Parathyroid adenoma (tissue), 2 donors: ENCODE measurements at regions not wholly inside any gene's neighbourhood (a gene's known extent, or its start where the extent isn't known, plus 50 kb on each side); places are given as distances from the start of the nearest gene placed in this dataset.

Experiments
- H2AFZ ChIP-seq: fragments of 300-600 bp; sonication (generic); one replicate; pipeline ENCODE4 v1.7.0; 2017; ENCODE audit warnings: antibody characterized with exemption, mild to moderate bottlenecking
- H3K27ac ChIP-seq: fragments of 300-600 bp; sonication (generic); one replicate; pipeline ENCODE4 v1.7.0; 2017
- H3K27me3 ChIP-seq: fragments of 300-600 bp; sonication (generic); one replicate; pipeline ENCODE4 v1.7.0; 2017; ENCODE audit warnings: low read length; ENCODE audit not compliant: control insufficient read depth, insufficient read depth
- H3K36me3 ChIP-seq: fragments of 300-600 bp; sonication (generic); one replicate; pipeline ENCODE4 v1.7.0; 2017; ENCODE audit warnings: low read length; ENCODE audit not compliant: control insufficient read depth, insufficient read depth
- H3K4me1 ChIP-seq: fragments of 300-600 bp; sonication (generic); one replicate; pipeline ENCODE4 v1.7.0; 2017; ENCODE audit warnings: control low read depth
- H3K4me2 ChIP-seq: fragments of 300-600 bp; sonication (generic); one replicate; pipeline ENCODE4 v1.7.0; 2017; ENCODE audit warnings: low read length
- H3K4me3 ChIP-seq: fragments of 300-600 bp; sonication (generic); one replicate; pipeline ENCODE4 v1.7.0; 2017; ENCODE audit warnings: low read depth, low read length
- H3K79me2 ChIP-seq: fragments of 300-600 bp; sonication (generic); one replicate; pipeline ENCODE4 v1.7.0; 2017; ENCODE audit warnings: control low read depth
- H3K9ac ChIP-seq: fragments of 300-600 bp; sonication (generic); one replicate; pipeline ENCODE4 v1.7.0; 2017; ENCODE audit warnings: mild to moderate bottlenecking
- H3K9me3 ChIP-seq: fragments of 300-600 bp; sonication (generic); one replicate; pipeline ENCODE4 v1.7.0; 2017; ENCODE audit warnings: low read length; ENCODE audit not compliant: control insufficient read depth
- CTCF ChIP-seq: fragments of 300-600 bp; sonication (generic); IDR thresholded peaks from one replicate; pipeline ENCODE4 v1.7.0; 2017; ENCODE audit warnings: antibody characterized with exemption, mild to moderate bottlenecking
- donor health status: primary hyperparathyroidism.

- no peak for TF ChIP-seq CTCF
- no peak overlapping the region for H3K4me3 ChIP-seq
Observed at GRCh38 chr6:90807791-90808701, 221.2 kb upstream of the MAP3K7 start.

GRCh38 chr6:90805619-90806155 lies 218.8 kb upstream of the MAP3K7 start:
- Histone ChIP-seq H3K4me2 (no peak overlapping the region), H3K4me1 (no peaks in the 10 kb centered on the region), H3K27ac (no peak overlapping the region), H3K79me2 (no peaks in the 10 kb centered on the region), H3K36me3 (no peaks in the 10 kb centered on the region), H3K4me3 (no peak overlapping the region), H2AFZ (no peak overlapping the region), H3K27me3 (no peaks in the 10 kb centered on the region), H3K9me3 (no peaks in the 10 kb centered on the region), H3K9ac (no peak overlapping the region)
- TF ChIP-seq CTCF = no peak

More at GRCh38 chr6:90807791-90808701, 221.2 kb upstream of the MAP3K7 start:
- no peaks in the 10 kb centered on the region for H3K27me3 ChIP-seq
- no peaks in the 10 kb centered on the region for H3K9me3 ChIP-seq
- no peak overlapping the region for H3K4me2 ChIP-seq
- H3K4me1 ChIP-seq = no peaks in the 10 kb centered on the region
- H3K27ac ChIP-seq = no peak overlapping the region
- H3K9ac ChIP-seq = no peak overlapping the region
- no peaks in the 10 kb centered on the region for H3K79me2 ChIP-seq
- no peaks in the 10 kb centered on the region for H3K36me3 ChIP-seq
- no peak overlapping the region for H2AFZ ChIP-seq

- Histone ChIP-seq H3K27me3 (no peaks in the 10 kb centered on the region), H2AFZ (no peak overlapping the region), H3K79me2 (no peaks in the 10 kb centered on the region), H3K4me2 (no peak overlapping the region), H3K4me1 (no peaks in the 10 kb centered on the region), H3K36me3 (no peaks in the 10 kb centered on the region), H3K4me3 (no peak overlapping the region), H3K27ac (no peak overlapping the region), H3K9ac (no peak overlapping the region), H3K9me3 (no peaks in the 10 kb centered on the region)
- no peak for TF ChIP-seq CTCF
Observed at GRCh38 chr6:90803956-90804355, 217.1 kb upstream of the MAP3K7 start.

- Histone ChIP-seq H3K27ac (no peak overlapping the region), H3K9ac (no peak overlapping the region), H3K9me3 (no peaks in the 10 kb centered on the region), H3K4me2 (no peak overlapping the region), H3K4me1 (no peaks in the 10 kb centered on the region), H3K79me2 (no peaks in the 10 kb centered on the region), H3K36me3 (no peaks in the 10 kb centered on the region), H3K4me3 (no peak overlapping the region), H2AFZ (no peak overlapping the region), H3K27me3 (no peaks in the 10 kb centered on the region)
- TF ChIP-seq CTCF = no peak
Observed at GRCh38 chr6:90795078-90795477, 208.2 kb upstream of the MAP3K7 start.
